H9 (cell line): ENCODE measurements at regions not wholly inside any gene's neighbourhood (a gene's known extent, or its start where the extent isn't known, plus 50 kb on each side); places are given as distances from the start of the nearest gene placed in this dataset.

Experiments used
- DNase-seq: peaks from one replicate; pipeline ENCODE4 v3.0.0-alpha.2; 2017
- H2AFZ ChIP-seq: one replicate; pipeline ENCODE4 v1.6.1; 2013; ENCODE audit warnings: mild to moderate bottlenecking, low read length, control low read depth, moderate library complexity
- H2AK5ac ChIP-seq: 2 replicates; pipeline ENCODE4 v1.6.1; 2013; ENCODE audit warnings: low read length, control low read depth, mixed read lengths; ENCODE audit not compliant: insufficient read length
- H2BK120ac ChIP-seq: one replicate; pipeline ENCODE4 v1.6.1; 2013; ENCODE audit warnings: low read depth, mild to moderate bottlenecking, low read length, control low read depth, inconsistent platforms; ENCODE audit not compliant: poor library complexity, severe bottlenecking
- H2BK12ac ChIP-seq: 2 replicates; pipeline ENCODE4 v1.6.1; 2013; ENCODE audit warnings: low read length, control low read depth, mixed read lengths, low read depth; ENCODE audit not compliant: insufficient read length
- H2BK15ac ChIP-seq: 2 replicates; pipeline ENCODE4 v1.6.1; 2013; ENCODE audit warnings: low read depth, low read length, control low read depth
- H2BK20ac ChIP-seq: one replicate; pipeline ENCODE4 v1.6.1; 2013; ENCODE audit warnings: low read depth, mild to moderate bottlenecking, low read length, control low read depth, inconsistent platforms; ENCODE audit not compliant: poor library complexity, severe bottlenecking
- H2BK5ac ChIP-seq: 2 replicates; pipeline ENCODE4 v1.6.1; 2013; ENCODE audit warnings: low read length, control low read depth, mixed read lengths; ENCODE audit not compliant: insufficient read length
- H3K14ac ChIP-seq: 2 replicates; pipeline ENCODE4 v1.6.1; 2013; ENCODE audit warnings: low read length, control low read depth; ENCODE audit not compliant: insufficient read depth
- H3K18ac ChIP-seq: 2 replicates; pipeline ENCODE4 v1.6.1; 2013; ENCODE audit warnings: low read depth, mild to moderate bottlenecking, mixed read lengths, low read length, control low read depth; ENCODE audit not compliant: insufficient read length
- H3K23ac ChIP-seq: 2 replicates; pipeline ENCODE4 v1.6.1; 2013; ENCODE audit warnings: low read length, control low read depth, mixed read lengths, low read depth; ENCODE audit not compliant: insufficient read length
- H3K23me2 ChIP-seq: 2 replicates; pipeline ENCODE4 v1.6.1; 2013; ENCODE audit warnings: low read depth, mild to moderate bottlenecking, mixed read lengths, low read length, control low read depth; ENCODE audit not compliant: insufficient read length, poor library complexity, severe bottlenecking
- H3K27ac ChIP-seq: 2 replicates; pipeline ENCODE4 v1.5.1; 2013; ENCODE audit warnings: low read length, control low read depth, mixed read lengths, low read depth; ENCODE audit not compliant: insufficient read length
- H3K27me3 ChIP-seq: 2 replicates; pipeline ENCODE4 v1.6.1; 2013; ENCODE audit warnings: low read length, control low read depth, inconsistent platforms; ENCODE audit not compliant: insufficient read depth
- H3K4ac ChIP-seq: 2 replicates; pipeline ENCODE4 v1.6.1; 2013; ENCODE audit warnings: low read depth, mild to moderate bottlenecking, control low read depth, inconsistent platforms, low read length, moderate library complexity
- H3K4me1 ChIP-seq: 2 replicates; pipeline ENCODE4 v1.6.1; 2013; ENCODE audit warnings: low read length, control low read depth, inconsistent platforms; ENCODE audit not compliant: insufficient read depth
- H3K4me2 ChIP-seq: 2 replicates; pipeline ENCODE4 v1.6.1; 2013; ENCODE audit warnings: low read length, control low read depth, mixed read lengths; ENCODE audit not compliant: insufficient read length, insufficient read depth
- H3K56ac ChIP-seq: 2 replicates; pipeline ENCODE4 v1.6.1; 2013; ENCODE audit warnings: low read depth, mild to moderate bottlenecking, mixed read lengths, low read length, control low read depth; ENCODE audit not compliant: insufficient read length
- H3K79me1 ChIP-seq: 2 replicates; pipeline ENCODE4 v1.6.1; 2013; ENCODE audit warnings: low read depth, mild to moderate bottlenecking, moderate library complexity, low read length, control low read depth, inconsistent platforms; ENCODE audit not compliant: insufficient read depth, poor library complexity, severe bottlenecking
- H3K79me2 ChIP-seq: 2 replicates; pipeline ENCODE4 v1.6.1; 2013; ENCODE audit warnings: low read length, control low read depth, inconsistent platforms; ENCODE audit not compliant: insufficient read depth
- H3K9ac ChIP-seq: 2 replicates; pipeline ENCODE4 v1.6.1; 2013; ENCODE audit warnings: low read length, control low read depth, mixed read lengths; ENCODE audit not compliant: insufficient read length; ENCODE audit errors: extremely low read depth
- H3K9me3 ChIP-seq: one replicate; pipeline ENCODE4 v1.6.1; 2013; ENCODE audit warnings: low read depth, low read length, inconsistent platforms; ENCODE audit not compliant: control insufficient read depth
- H3T11ph ChIP-seq: one replicate; pipeline ENCODE4 v1.6.1; 2013; ENCODE audit warnings: mild to moderate bottlenecking, low read length, control low read depth, inconsistent platforms
- H4K20me1 ChIP-seq: one replicate; pipeline ENCODE4 v1.6.1; 2013; ENCODE audit not compliant: control insufficient read depth, insufficient read length, insufficient read depth
- H4K5ac ChIP-seq: 2 replicates; pipeline ENCODE4 v1.6.1; 2013; ENCODE audit warnings: low read depth, mild to moderate bottlenecking, mixed read lengths, low read length, control low read depth; ENCODE audit not compliant: insufficient read length
- H4K8ac ChIP-seq: replicated peaks from 2 replicates; pipeline ENCODE4 v1.6.1; 2013; ENCODE audit warnings: low read length, control low read depth, mixed read lengths, low read depth; ENCODE audit not compliant: insufficient read length
- H4K91ac ChIP-seq: 2 replicates; pipeline ENCODE4 v1.6.1; 2013; ENCODE audit warnings: low read depth, mild to moderate bottlenecking, moderate library complexity, mixed read lengths, low read length, control low read depth; ENCODE audit not compliant: insufficient read length
- H3K27ac Mint-ChIP-seq, 3 experiments: 2 replicates in 2 of 3; 3 replicates in 1 of 3; pipeline ENCODE4 v1.8.0; 2020 to 2021; ENCODE audit warnings: mixed read lengths in 3 of 3, mild to moderate bottlenecking in 1 of 3, moderate library complexity in 1 of 3
- H3K27me3 Mint-ChIP-seq: 2 replicates; pipeline ENCODE4 v1.8.0; 2021; ENCODE audit warnings: low read depth, mild to moderate bottlenecking, moderate library complexity, mixed read lengths
- H3K36me3 Mint-ChIP-seq, 3 experiments: 2 replicates in 2 of 3; 3 replicates in 1 of 3; pipeline ENCODE4 v1.8.0; 2020 to 2021; ENCODE audit warnings: low read depth in 3 of 3, mixed read lengths in 3 of 3; ENCODE audit not compliant: insufficient read depth in 1 of 3
- H3K4me1 Mint-ChIP-seq, 2 experiments: 2 replicates each; pipeline ENCODE4 v1.8.0; 2020; ENCODE audit warnings: mixed read lengths in 2 of 2
- H3K4me3 Mint-ChIP-seq, 2 experiments: 2 replicates in 1 of 2; 3 replicates in 1 of 2; pipeline ENCODE4 v1.8.0; 2020 to 2021; ENCODE audit warnings: mild to moderate bottlenecking in 2 of 2, mixed read lengths in 2 of 2, moderate library complexity in 1 of 2
- H3K9me3 Mint-ChIP-seq, 2 experiments: 2 replicates in 1 of 2; 3 replicates in 1 of 2; pipeline ENCODE4 v1.8.0; 2020; ENCODE audit warnings: mild to moderate bottlenecking in 2 of 2, mixed read lengths in 2 of 2, moderate library complexity in 1 of 2
- WGBS: extraction: QIAGEN DNeasy Blood & Tissue Kit; methylation state at CpG from one replicate; pipeline ENCODE4 v1.1.7; 2013; ENCODE audit warnings: missing lambda C conversion rate, low lambda C conversion rate, mixed read lengths; ENCODE audit not compliant: insufficient read length; ENCODE audit errors: extremely low coverage; 5-methylcytosine and 5-hydroxymethylcytosine counted together
- TF ChIP-seq, protein P1 (sequence below): fragments of 200-600 bp; sonication (generic); conservative IDR thresholded peaks from 3 replicates; pipeline ENCODE4 v1.8.0; 2021; ENCODE audit warnings: antibody characterized with exemption, mild to moderate bottlenecking

DNA sequence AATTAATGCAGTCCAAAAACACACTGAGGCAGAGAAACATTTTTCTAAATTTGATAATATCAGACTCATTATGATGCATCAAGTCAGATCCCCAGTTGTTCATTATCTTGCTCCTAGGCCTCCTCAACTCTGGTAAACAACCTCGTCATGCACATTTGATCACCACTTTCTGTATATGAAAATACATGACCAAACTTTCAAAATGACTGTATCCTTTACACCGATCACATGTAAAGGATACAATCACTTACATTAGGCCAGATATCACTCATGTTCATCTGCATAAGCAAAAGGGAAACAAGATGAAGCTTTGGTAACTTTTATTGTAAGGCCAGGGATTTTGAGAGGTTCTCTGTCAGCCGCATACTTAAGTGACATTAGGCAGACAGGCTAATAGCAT, 99.4 kb upstream of the IL1RAPL1 start:
- no peak overlapping the region for H2BK20ac ChIP-seq
- H4K20me1 ChIP-seq: no peaks in the 10 kb centered on the region
- no peaks in the 10 kb centered on the region for H3K4me1 ChIP-seq
- no peak for DNase-seq
- no peak overlapping the region for H3K14ac ChIP-seq
- peaks cover 9 to 26% of the 10 kb centered on the region in 2 experiments for H3K4me1 Mint-ChIP-seq
- no peak overlapping the region for H3K4ac ChIP-seq
- no peak overlapping the region for H2AK5ac ChIP-seq
- H3K9me3 Mint-ChIP-seq: peaks cover 11 to 53% of the 10 kb centered on the region in 2 experiments; a peak in 4 of 5 replicates
- H3K79me2 ChIP-seq: no peaks in the 10 kb centered on the region
- H3K27me3 Mint-ChIP-seq: no peaks in the 10 kb centered on the region
- no CpG with 5 or more reads among the region's 3 CpGs for WGBS
- H2BK12ac ChIP-seq: no peak overlapping the region
- H2BK15ac ChIP-seq: no peak overlapping the region
- H3K56ac ChIP-seq: no peak overlapping the region
- H3K79me1 ChIP-seq: no peaks in the 10 kb centered on the region
- H3T11ph ChIP-seq: no peak overlapping the region
- no peak overlapping the region for H2BK120ac ChIP-seq
- no peak overlapping the region for H3K27ac ChIP-seq
- no peak overlapping the region for H3K27ac Mint-ChIP-seq
- H3K9me3 ChIP-seq: no peaks in the 10 kb centered on the region
- no peak overlapping the region for H3K4me2 ChIP-seq
- no peaks in the 10 kb centered on the region for H3K27me3 ChIP-seq
- TF ChIP-seq, protein P1, sequence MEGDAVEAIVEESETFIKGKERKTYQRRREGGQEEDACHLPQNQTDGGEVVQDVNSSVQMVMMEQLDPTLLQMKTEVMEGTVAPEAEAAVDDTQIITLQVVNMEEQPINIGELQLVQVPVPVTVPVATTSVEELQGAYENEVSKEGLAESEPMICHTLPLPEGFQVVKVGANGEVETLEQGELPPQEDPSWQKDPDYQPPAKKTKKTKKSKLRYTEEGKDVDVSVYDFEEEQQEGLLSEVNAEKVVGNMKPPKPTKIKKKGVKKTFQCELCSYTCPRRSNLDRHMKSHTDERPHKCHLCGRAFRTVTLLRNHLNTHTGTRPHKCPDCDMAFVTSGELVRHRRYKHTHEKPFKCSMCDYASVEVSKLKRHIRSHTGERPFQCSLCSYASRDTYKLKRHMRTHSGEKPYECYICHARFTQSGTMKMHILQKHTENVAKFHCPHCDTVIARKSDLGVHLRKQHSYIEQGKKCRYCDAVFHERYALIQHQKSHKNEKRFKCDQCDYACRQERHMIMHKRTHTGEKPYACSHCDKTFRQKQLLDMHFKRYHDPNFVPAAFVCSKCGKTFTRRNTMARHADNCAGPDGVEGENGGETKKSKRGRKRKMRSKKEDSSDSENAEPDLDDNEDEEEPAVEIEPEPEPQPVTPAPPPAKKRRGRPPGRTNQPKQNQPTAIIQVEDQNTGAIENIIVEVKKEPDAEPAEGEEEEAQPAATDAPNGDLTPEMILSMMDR: no peak
- no peak overlapping the region for H3K4me3 Mint-ChIP-seq
- H3K36me3 Mint-ChIP-seq: peaks cover 0 to 4% (median 0%) of the 10 kb centered on the region in 3 experiments; a peak in 2 of 7 replicates
- no peak overlapping the region for H2BK5ac ChIP-seq
- H4K91ac ChIP-seq: no peak overlapping the region
- no peak overlapping the region for H3K9ac ChIP-seq
- H3K18ac ChIP-seq: no peak overlapping the region
- H4K8ac ChIP-seq: no peak overlapping the region
- no peak overlapping the region for H3K23ac ChIP-seq
- no peak overlapping the region for H4K5ac ChIP-seq
- no peaks in the 10 kb centered on the region for H3K23me2 ChIP-seq
- H2AFZ ChIP-seq: no peak overlapping the region
